SK-N-SH treated with all-trans-retinoic acid at 6 μM for 48 hours (cell line): ENCODE measurements at regions not wholly inside any gene's neighbourhood (a gene's known extent, or its start where the extent isn't known, plus 50 kb on each side); places are given as distances from the start of the nearest gene placed in this dataset.
A peak's percentile ranks its signal among the peaks of the same experiment; 100 is the strongest.

ENCODE experiments used
- ATAC-seq: fragments of 200-7000 bp; cut with Tn5 transposase; 3 replicates; pipeline ENCODE4 v1.9.1; 2020; ENCODE audit warnings: mild to moderate bottlenecking, moderate library complexity
- ARNTL ChIP-seq: fragments of 450-650 bp; formaldehyde crosslinking; IDR thresholded peaks from 2 replicates; pipeline ENCODE4 v1.5.0; 2020; ENCODE audit warnings: low read depth, mild to moderate bottlenecking, moderate library complexity, borderline replicate concordance
- BACH2 ChIP-seq: fragments of 250-450 bp; sonication (Bioruptor Pico); IDR thresholded peaks from 2 replicates; pipeline ENCODE4 v1.9.0; 2021; ENCODE audit warnings: mild to moderate bottlenecking, borderline replicate concordance
- CSDC2 ChIP-seq: fragments of 250-450 bp; sonication (Bioruptor Pico); IDR thresholded peaks from 2 replicates; pipeline ENCODE4 v1.5.0; 2020; ENCODE audit warnings: mild to moderate bottlenecking, moderate library complexity
- CSRNP3 ChIP-seq: fragments of 250-450 bp; sonication (Bioruptor Pico); IDR thresholded peaks from 2 replicates; pipeline ENCODE4 v1.5.1; 2021; ENCODE audit warnings: mild to moderate bottlenecking, moderate library complexity
- ISL1 ChIP-seq: fragments of 250-450 bp; sonication (Bioruptor Pico); IDR thresholded peaks from 2 replicates; pipeline ENCODE4 v2.1.2; 2022; ENCODE audit warnings: mild to moderate bottlenecking, moderate library complexity
- OSR1 ChIP-seq: fragments of 250-450 bp; sonication (Bioruptor Pico); IDR thresholded peaks from 2 replicates; pipeline ENCODE4 v1.8.0; 2022; ENCODE audit warnings: moderate library complexity, mild to moderate bottlenecking, inconsistent platforms
- PPARA ChIP-seq: fragments of 250-450 bp; sonication (Bioruptor Pico); IDR thresholded peaks from 2 replicates; pipeline ENCODE4 v1.5.0; 2020; ENCODE audit warnings: mild to moderate bottlenecking, borderline replicate concordance
- SNAI2 ChIP-seq: fragments of 250-450 bp; sonication (Bioruptor Pico); IDR thresholded peaks from 2 replicates; pipeline ENCODE4 v1.5.0; 2020; ENCODE audit warnings: mild to moderate bottlenecking, moderate library complexity
- TCF4 ChIP-seq: fragments of 250-450 bp; sonication (Bioruptor Pico); IDR thresholded peaks from 2 replicates; pipeline ENCODE4 v1.8.0; 2021; ENCODE audit warnings: mild to moderate bottlenecking, moderate library complexity, borderline replicate concordance
- TOX ChIP-seq: fragments of 250-450 bp; sonication (Bioruptor Pico); IDR thresholded peaks from 2 replicates; pipeline ENCODE4 v1.8.0; 2021; ENCODE audit warnings: mild to moderate bottlenecking, moderate library complexity, borderline replicate concordance
- TSHZ2 ChIP-seq: fragments of 250-450 bp; sonication (Bioruptor Pico); IDR thresholded peaks from 2 replicates; pipeline ENCODE4 v1.5.0; 2020; ENCODE audit warnings: mild to moderate bottlenecking, moderate library complexity
- ZC3H10 ChIP-seq: fragments of 250-450 bp; sonication (Bioruptor Pico); IDR thresholded peaks from 2 replicates; pipeline ENCODE4 v1.5.1; 2021; ENCODE audit warnings: mild to moderate bottlenecking, moderate library complexity
- ZFP3 ChIP-seq: fragments of 250-450 bp; sonication (Bioruptor Pico); IDR thresholded peaks from 2 replicates; pipeline ENCODE4 v1.5.0; 2020; ENCODE audit warnings: mild to moderate bottlenecking, moderate library complexity
- ZFP30 ChIP-seq: fragments of 450-650 bp; formaldehyde crosslinking; IDR thresholded peaks from 2 replicates; pipeline ENCODE4 v1.5.0; 2022; ENCODE audit warnings: mild to moderate bottlenecking, moderate library complexity
- ZNF565 ChIP-seq: fragments of 450-650 bp; formaldehyde crosslinking; conservative IDR thresholded peaks from 2 replicates; pipeline ENCODE4 v1.5.0; 2020; ENCODE audit warnings: low read depth, mild to moderate bottlenecking, moderate library complexity
- ZNF70 ChIP-seq: fragments of 450-650 bp; formaldehyde crosslinking; IDR thresholded peaks from 2 replicates; pipeline ENCODE4 v1.5.0; 2020; ENCODE audit warnings: mild to moderate bottlenecking, moderate library complexity
- ZNF8 ChIP-seq: fragments of 450-650 bp; formaldehyde crosslinking; IDR thresholded peaks from 2 replicates; pipeline ENCODE4 v1.5.0; 2020; ENCODE audit warnings: mild to moderate bottlenecking, moderate library complexity
- TF ChIP-seq, protein P1 (sequence below): fragments of 250-450 bp; sonication (Bioruptor Pico); IDR thresholded peaks from 2 replicates; pipeline ENCODE4 v1.5.1; 2020; ENCODE audit warnings: low read depth, mild to moderate bottlenecking, moderate library complexity
- TF ChIP-seq, protein P2 (sequence below): fragments of 250-450 bp; sonication (Bioruptor Pico); IDR thresholded peaks from 2 replicates; pipeline ENCODE4 v1.8.0; 2020; ENCODE audit warnings: mild to moderate bottlenecking, moderate library complexity, borderline replicate concordance

DNA sequence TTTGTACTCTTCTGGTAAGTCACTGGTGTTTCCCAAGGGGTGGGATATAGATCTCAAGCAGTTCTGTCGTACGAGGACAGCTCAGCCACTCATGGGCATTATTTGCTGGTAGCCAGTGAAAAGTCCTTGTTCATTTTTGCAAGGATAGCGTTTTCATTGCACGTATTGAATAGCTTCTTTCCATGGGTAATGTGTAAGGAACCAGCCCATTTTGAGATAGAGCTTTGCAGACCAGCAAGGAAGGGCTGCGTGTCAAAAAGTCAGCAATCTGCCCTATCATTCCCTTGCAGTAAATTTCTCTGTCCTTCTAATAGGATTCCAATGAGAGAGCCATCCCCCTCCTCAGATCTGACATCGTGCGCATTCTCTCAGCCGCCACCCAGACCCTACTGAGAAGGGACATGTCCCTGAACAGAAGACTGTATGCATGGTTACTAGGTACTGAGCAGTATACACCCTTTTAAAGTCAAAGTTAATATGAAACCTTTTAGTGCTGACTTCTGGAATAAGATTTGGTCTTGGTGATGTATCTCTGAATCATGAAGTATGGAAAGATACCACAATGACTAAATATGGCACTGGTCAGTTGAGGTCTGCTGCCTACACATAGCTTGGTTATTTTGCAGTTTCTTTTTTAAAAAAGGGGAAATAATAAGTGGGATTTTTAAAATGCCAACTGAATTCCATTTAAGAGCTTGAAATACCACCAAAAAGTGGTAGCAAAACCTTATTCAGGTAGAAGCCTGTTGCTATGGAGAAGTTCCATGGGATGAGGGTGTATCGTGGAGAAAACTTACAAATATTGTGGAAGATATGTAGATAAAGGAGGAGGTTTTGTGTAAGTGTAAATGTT is 55.3 kb downstream of the DOP1B start:
- peak; percentile 56 for ATAC-seq
- no peak for TF ChIP-seq ZFP30 (CRISPR knock-in tag)
- no peak for TF ChIP-seq ZFP3 (CRISPR knock-in tag)
- TF ChIP-seq BACH2, result no peak
- TF ChIP-seq ISL1 (CRISPR knock-in tag), result no peak
- no peak for TF ChIP-seq TSHZ2 (CRISPR knock-in tag)
- TF ChIP-seq, protein P1, sequence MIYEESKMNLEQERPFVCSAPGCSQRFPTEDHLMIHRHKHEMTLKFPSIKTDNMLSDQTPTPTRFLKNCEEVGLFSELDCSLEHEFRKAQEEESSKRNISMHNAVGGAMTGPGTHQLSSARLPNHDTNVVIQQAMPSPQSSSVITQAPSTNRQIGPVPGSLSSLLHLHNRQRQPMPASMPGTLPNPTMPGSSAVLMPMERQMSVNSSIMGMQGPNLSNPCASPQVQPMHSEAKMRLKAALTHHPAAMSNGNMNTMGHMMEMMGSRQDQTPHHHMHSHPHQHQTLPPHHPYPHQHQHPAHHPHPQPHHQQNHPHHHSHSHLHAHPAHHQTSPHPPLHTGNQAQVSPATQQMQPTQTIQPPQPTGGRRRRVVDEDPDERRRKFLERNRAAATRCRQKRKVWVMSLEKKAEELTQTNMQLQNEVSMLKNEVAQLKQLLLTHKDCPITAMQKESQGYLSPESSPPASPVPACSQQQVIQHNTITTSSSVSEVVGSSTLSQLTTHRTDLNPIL, result no peak
- no peak for TF ChIP-seq TOX
- TF ChIP-seq ARNTL, result no peak
- no peak for TF ChIP-seq ZNF8 (CRISPR knock-in tag)
- TF ChIP-seq, protein P2, sequence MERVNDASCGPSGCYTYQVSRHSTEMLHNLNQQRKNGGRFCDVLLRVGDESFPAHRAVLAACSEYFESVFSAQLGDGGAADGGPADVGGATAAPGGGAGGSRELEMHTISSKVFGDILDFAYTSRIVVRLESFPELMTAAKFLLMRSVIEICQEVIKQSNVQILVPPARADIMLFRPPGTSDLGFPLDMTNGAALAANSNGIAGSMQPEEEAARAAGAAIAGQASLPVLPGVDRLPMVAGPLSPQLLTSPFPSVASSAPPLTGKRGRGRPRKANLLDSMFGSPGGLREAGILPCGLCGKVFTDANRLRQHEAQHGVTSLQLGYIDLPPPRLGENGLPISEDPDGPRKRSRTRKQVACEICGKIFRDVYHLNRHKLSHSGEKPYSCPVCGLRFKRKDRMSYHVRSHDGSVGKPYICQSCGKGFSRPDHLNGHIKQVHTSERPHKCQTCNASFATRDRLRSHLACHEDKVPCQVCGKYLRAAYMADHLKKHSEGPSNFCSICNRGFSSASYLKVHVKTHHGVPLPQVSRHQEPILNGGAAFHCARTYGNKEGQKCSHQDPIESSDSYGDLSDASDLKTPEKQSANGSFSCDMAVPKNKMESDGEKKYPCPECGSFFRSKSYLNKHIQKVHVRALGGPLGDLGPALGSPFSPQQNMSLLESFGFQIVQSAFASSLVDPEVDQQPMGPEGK, result no peak
- no peak for TF ChIP-seq ZNF565
- no peak for TF ChIP-seq CSRNP3 (CRISPR knock-in tag)
- TF ChIP-seq, all 23 proteins: peak for 0

GRCh38 chr21:36212513-36212780 is 55.8 kb downstream of the DOP1B start:
- no peak for TF ChIP-seq CSDC2
- TF ChIP-seq SNAI2 (CRISPR knock-in tag), result no peak
- TF ChIP-seq ZNF565, result no peak
- TF ChIP-seq, protein P1, result no peak
- no peak for TF ChIP-seq ZNF8 (CRISPR knock-in tag)
- TF ChIP-seq TCF4 (CRISPR knock-in tag), result no peak
- TF ChIP-seq ZNF70 (CRISPR knock-in tag), result no peak
- no peak for TF ChIP-seq ZC3H10
- TF ChIP-seq TSHZ2 (CRISPR knock-in tag), result no peak
- no peak for TF ChIP-seq ZFP30 (CRISPR knock-in tag)
- TF ChIP-seq OSR1 (CRISPR knock-in tag), result no peak
- TF ChIP-seq PPARA (CRISPR knock-in tag), result no peak
- ATAC-seq, result no peak
